NOMO-1 treated with DMSO at 0.1 percent for 48 hours (cell line): ENCODE measurements at regions not wholly inside any gene's neighbourhood (a gene's known extent, or its start where the extent isn't known, plus 50 kb on each side); places are given as distances from the start of the nearest gene placed in this dataset.
A peak's percentile ranks its signal among the peaks of the same experiment; 100 is the strongest.

ENCODE experiments used
- DNase-seq: peaks from one replicate; lab custom pipeline; 2025; ENCODE audit not compliant: unreplicated experiment; lab: John Stamatoyannopoulos, UW

- no peak for DNase-seq
Observed at GRCh38 chr5:24855485-24855884, 210.7 kb upstream of the CDH10 start.

DNA sequence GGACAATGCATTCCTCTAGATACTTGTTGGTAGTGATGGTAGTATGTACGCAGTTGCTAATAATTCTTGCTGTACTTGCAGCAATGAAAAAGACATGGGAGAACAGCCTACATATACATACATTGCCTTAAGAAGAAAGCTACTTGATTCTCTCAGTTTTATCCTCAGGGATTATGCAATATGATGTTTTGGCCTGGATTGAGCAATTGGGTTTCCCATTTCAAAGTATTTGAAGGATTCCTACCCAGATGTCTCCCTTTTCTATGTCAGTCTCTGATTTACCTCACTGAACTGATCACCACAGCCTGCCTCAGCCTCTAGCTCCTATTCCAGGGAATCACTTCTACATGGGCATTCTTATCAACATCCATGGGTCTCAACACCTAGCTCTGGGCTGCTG, 210.1 kb upstream of the CDH10 start:
- DNase-seq: no peak

DNA sequence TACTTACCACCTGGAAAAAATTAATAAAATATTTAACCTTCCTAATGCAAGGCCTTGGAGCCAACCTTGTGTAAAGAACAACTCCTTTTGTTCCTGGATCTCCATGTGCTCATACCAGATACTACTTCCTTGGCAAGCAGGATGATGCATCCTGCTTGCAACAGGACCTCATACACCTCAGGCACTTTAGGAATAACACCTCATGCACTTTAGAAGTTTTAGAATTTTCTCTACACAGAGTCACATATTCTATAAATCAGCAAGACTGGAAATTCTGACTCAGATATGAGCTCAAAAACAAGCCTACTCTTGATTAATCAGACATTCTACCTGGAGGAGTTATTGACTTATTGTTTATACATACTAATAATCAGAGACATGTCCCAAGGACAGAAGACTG, 209.6 kb upstream of the CDH10 start:
- DNase-seq: no peak

DNA sequence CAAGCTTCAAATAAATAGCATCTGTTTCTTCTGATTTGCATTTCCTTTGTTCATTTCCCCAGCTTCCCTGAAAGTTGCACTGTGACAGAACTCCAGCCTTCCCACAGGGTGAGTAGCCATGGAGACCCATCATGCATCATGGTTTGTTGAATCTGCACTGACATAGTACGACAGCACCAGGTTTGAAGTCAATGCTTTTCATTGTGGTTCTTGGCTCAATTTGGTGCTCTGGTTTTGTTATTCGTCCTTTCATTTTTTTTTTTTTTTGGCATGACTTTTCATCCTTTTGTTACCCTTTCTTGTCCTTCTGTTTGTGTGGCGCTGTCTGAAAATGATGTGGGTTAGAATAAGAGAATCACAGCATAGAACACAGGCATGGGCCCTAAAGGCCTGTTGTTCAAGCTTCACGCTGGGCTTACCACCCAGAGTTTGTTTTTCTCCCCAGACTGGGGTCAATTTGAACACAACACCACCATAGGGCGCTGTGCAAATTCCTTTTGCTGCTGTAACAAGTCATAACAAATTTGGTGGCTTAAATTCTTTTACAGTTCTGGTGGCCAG, 206.2 kb upstream of the CDH10 start:
- DNase-seq: no peak

- DNase-seq: no peak
Observed at GRCh38 chr5:24849210-24849609, 204.4 kb upstream of the CDH10 start.

GRCh38 chr5:24831989-24832388, 187.2 kb upstream of the CDH10 start:
- no peak for DNase-seq

DNA sequence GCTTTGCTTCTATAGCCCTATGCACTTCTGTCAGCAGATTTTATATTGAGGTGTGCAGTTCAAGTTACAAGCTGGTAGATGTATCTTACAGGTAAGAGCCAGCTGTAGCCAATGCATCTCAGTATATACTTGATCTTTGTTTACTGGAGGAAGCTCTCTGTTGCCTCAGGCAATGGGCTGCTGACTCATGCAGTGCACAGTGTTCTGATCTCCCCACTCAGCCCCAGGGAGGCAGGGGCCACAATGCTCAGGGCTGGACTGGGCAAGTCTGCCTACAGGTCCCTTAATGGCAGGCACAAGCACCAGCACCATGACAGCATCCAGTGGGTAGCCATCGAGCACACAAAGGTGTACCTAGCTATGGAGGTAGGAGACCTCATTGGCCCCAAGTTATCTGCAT, 178.8 kb upstream of the CDH10 start:
- DNase-seq: no peak

DNA sequence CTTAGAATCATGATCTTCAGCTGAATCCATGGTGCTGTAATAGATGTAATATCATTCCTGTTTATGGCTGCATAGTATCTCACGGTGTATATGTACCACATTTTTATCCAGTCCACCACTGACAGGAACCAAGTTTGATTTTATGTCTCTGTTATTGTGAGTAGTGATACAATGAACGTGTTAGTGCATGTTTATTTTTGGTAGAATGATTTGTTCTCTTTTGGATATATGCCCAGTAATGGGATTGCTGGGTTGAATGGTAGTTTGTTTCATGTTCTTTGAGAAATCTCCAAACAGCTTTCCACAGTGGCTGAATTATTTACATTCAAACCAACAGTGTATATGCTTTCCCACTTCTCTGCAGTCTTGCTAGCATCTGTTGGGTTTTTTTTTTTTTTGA, 175.1 kb upstream of the CDH10 start:
- DNase-seq: no peak

- peak; percentile 100 for DNase-seq
Observed at GRCh38 chr5:24817966-24818365, 173.2 kb upstream of the CDH10 start.

DNA sequence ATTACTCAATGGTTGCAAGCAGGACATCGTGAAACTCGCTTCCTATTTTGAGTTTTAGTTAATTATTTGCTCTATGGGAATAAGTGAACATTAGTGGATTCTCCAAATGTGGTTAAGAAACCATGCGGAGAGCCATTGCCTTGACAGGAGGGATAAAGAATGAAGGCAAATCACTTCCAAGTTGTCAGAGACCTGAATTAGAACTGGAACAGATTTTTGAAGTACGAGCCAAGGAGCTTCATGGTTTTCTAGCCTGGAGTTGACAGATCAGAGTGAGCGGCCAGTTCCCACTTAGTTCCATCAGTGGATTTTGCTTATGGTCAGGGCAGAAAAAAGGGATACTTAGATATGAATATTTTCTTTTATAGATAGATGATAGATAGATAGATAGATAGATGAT, 171.4 kb upstream of the CDH10 start:
- DNase-seq: peak; percentile 70

DNA sequence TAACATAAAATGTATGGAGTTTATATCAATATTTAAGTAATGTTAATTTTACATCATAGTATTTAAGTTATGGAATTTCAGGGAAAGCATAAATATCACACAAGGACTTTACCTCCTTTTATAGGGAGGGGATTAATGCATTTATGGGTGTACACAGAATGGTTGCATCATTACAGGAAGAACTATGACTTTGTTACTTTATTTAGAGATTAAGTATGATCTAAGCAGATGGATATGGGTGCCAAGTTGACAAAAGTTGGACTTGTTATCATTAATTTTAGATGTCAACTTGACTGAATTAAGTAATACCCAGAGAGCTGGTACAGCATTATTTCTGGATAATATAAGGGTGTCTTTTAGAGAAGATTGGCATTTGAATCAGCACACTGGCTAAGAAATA, 160.5 kb upstream of the CDH10 start:
- DNase-seq: no peak

- no peak for DNase-seq
Observed at GRCh38 chr5:24804221-24804681, 159.5 kb upstream of the CDH10 start.

GRCh38 chr5:24791326-24791725, 146.5 kb upstream of the CDH10 start:
- DNase-seq: no peak

DNA sequence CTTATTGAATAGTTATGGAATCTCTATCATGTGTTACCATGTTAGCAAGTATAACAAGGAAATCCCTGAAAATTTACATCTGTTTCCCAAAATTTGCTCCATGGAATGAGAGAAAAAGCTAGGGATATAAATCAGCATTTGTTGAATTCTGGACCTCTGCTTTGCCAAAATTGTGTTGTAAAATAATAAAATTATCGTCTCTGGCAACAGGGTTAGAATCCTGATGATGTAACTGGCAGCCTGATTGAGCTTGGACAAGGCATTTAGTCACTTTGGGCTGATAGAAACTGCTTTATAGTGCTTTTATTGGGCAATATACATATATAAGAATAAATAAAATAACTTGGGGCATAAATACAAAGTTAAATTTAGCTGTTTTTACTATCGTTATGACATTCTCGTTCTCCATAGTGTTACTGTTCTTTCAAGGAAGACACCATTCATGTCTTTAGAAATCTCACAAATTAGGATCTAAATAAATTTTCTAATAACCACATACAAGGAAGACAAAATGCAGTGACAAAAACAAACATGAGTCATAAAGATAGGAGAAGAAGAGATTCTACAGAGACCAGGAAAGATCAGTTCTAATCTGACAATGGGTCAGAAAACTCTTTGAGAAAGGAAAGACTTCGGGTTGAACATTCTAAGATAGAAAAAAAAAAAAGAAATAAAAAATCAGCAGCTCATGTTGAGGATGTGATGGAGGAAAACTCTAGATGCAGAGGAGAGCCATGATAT, 145.0 kb upstream of the CDH10 start:
- DNase-seq: no peak

- DNase-seq: no peak
Observed at GRCh38 chr5:24788829-24789514, 144.2 kb upstream of the CDH10 start.

- no peak for DNase-seq
Observed at GRCh38 chr5:24786108-24786507, 141.3 kb upstream of the CDH10 start.

- no peak for DNase-seq
Observed at GRCh38 chr5:24783596-24783995, 138.8 kb upstream of the CDH10 start.

GRCh38 chr5:24777392-24777791, 132.6 kb upstream of the CDH10 start:
- no peak for DNase-seq

- no peak for DNase-seq
Observed at GRCh38 chr5:24773261-24773660, 128.5 kb upstream of the CDH10 start.

DNA sequence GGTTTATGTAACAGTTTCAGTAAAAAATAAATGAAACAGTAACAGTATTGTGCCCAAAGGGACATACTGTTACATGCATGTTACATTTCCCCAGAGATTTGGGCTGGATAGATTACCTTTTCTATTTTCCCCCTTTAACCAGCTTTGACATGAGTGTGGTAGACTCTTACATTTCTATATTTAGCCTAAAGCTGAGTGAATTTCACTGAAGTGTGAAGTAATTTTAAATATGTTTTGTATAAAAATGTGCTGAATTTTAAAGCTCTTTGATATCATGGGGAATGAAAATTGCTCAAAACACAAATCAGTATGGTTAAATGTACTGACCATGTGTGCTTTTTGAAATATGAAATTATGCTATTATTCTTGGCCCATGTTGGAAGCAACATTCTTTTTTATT, 122.3 kb upstream of the CDH10 start:
- DNase-seq: no peak

- DNase-seq: no peak
Observed at GRCh38 chr5:24765219-24765618, 120.4 kb upstream of the CDH10 start.

DNA sequence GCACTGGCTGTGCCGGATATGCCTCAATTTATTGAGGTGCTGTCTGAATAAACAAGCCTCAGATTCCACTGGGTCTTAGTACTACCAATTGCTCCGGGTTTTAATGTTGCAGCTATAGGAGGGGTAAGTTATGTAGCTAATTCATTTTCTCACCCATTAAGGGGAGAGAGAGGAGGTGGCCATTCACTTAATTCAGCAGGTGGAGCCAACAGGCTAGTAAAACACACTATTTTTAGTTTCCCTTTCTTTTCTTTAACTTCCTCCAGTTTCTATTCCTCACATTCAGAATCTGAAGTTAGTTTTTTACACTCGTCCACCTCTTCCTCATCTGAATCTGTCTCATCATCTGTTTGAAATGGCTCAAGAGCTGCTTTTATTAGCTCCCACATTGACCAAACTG, 105.6 kb upstream of the CDH10 start:
- DNase-seq: peak; percentile 92
